Left lung (tissue), 4 donors: ENCODE measurements at regions not wholly inside any gene's neighbourhood (a gene's known extent, or its start where the extent isn't known, plus 50 kb on each side); places are given as distances from the start of the nearest gene placed in this dataset.

Experiments used
- ATAC-seq: fragments of 200-7000 bp; cut with Tn5 transposase; one replicate; pipeline ENCODE4 v1.9.1; 2020; ENCODE audit warnings: moderate library complexity
- DNase-seq, 4 donors: peaks; one replicate each; pipeline ENCODE4 v3.0.0-alpha.2; 2013 to 2020
- H3K27ac ChIP-seq, 2 donors: fragments of 200-600 bp; sonication (generic) in 1 of 2; one replicate each; pipeline versions ENCODE4 v1.5.0 to v1.8.0; 2020 to 2021
- H3K27me3 ChIP-seq, 2 donors: fragments of 200-600 bp; sonication (generic) in 1 of 2; one replicate each; pipeline versions ENCODE4 v1.5.0 to v1.8.0; 2020 to 2021
- H3K36me3 ChIP-seq, 2 donors: fragments of 200-600 bp; sonication (generic) in 1 of 2; one replicate each; pipeline versions ENCODE4 v1.5.0 to v1.8.0; 2020 to 2021
- H3K4me1 ChIP-seq, 2 donors: fragments of 200-600 bp; one replicate each; pipeline ENCODE4 v1.8.0; 2021
- H3K4me3 ChIP-seq, 2 donors: fragments of 200-600 bp; sonication (generic) in 1 of 2; one replicate each; pipeline versions ENCODE4 v1.5.0 to v1.8.0; 2020 to 2021; ENCODE audit warnings: mild to moderate bottlenecking in 1 of 2
- H3K9me3 ChIP-seq, 2 donors: fragments of 200-600 bp; sonication (generic) in 1 of 2; one replicate each; pipeline versions ENCODE4 v1.5.0 to v1.8.0; 2020 to 2021
- CTCF ChIP-seq, 2 donors: fragments of 200-600 bp; sonication (generic) in 1 of 2; IDR thresholded peaks; one replicate each; pipeline versions ENCODE4 v1.5.0 to v1.8.0; 2021; ENCODE audit warnings: antibody characterized with exemption in 2 of 2
- intact Hi-C, 2 donors: fragments of 100-400 bp; cut with DNase I; formaldehyde crosslinking; loops; one replicate each; pipeline versions ENCODE4 v1.11.2 to v1.14.2; 2022
- donor health status: DM: no; HTN: yes; CAD: no.
- donor health status: DM: no; HTN: no; CAD: no.

GRCh38 chr14:93847473-93847872, 59.2 kb upstream of the PRIMA1 start:
- Histone ChIP-seq H3K27ac (no peak overlapping the region), H3K4me3 (no peak overlapping the region), H3K36me3 (no peaks in the 10 kb centered on the region), H3K4me1 (no peaks in the 10 kb centered on the region), H3K9me3 (no peaks in the 10 kb centered on the region), H3K27me3 (no peaks in the 10 kb centered on the region)
- DNase-seq (no peak), ATAC-seq (no peak)
- intact Hi-C loops = no loop called here
- no peak for TF ChIP-seq CTCF (IDR thresholded peaks at IDR 0.05)

GRCh38 chr14:93838238-93838637, 50.0 kb upstream of the PRIMA1 start:
- DNase-seq = no peak
- Histone ChIP-seq H3K36me3 (no peaks in the 10 kb centered on the region), H3K27ac (no peak overlapping the region), H3K9me3 (no peaks in the 10 kb centered on the region), H3K4me1 (no peaks in the 10 kb centered on the region), H3K27me3 (peaks cover 0 to 11% of the 10 kb centered on the region in 2 donors), H3K4me3 (no peak overlapping the region)
- no peak for ATAC-seq
- intact Hi-C loops = no loop called here
- TF ChIP-seq CTCF (IDR thresholded peaks at IDR 0.05) = no peak
